Suprapubic skin (tissue), 3 donors: ENCODE measurements at regions not wholly inside any gene's neighbourhood (a gene's known extent, or its start where the extent isn't known, plus 50 kb on each side); places are given as distances from the start of the nearest gene placed in this dataset.

Experiments
- CTCF ChIP-seq, 2 donors: fragments of 200-600 bp in 1 of 2; fragments of 450-650 bp in 1 of 2; sonication (generic) in 1 of 2; IDR thresholded peaks; one replicate each; pipeline ENCODE4 v1.5.1; 2016 to 2019; ENCODE audit warnings: antibody characterized with exemption in 2 of 2, mild to moderate bottlenecking in 1 of 2, moderate library complexity in 1 of 2
- POLR2A ChIP-seq, 2 donors: fragments of 450-650 bp; IDR thresholded peaks; one replicate each; pipeline ENCODE4 v1.6.1; 2017; ENCODE audit warnings: antibody characterized with exemption in 2 of 2, mild to moderate bottlenecking in 2 of 2, moderate library complexity in 2 of 2

GRCh38 chr20:7371518-7372163 lies 568.6 kb downstream of the HAO1 start:
- TF ChIP-seq CTCF (IDR thresholded peaks at IDR 0.05) (no peak), POLR2A (IDR thresholded peaks at IDR 0.05) (no peak)
